ENCODE measurements at regions not wholly inside any gene's neighbourhood (a gene's known extent, or its start where the extent isn't known, plus 50 kb on each side); places are given as distances from the start of the nearest gene placed in this dataset.

GRCh38 chr14:47790477-47790876 lies 115.1 kb upstream of the MDGA2 start:
- no peak for TF ChIP-seq CTCF (conservative IDR thresholded peaks at IDR 0.05; ENCODE audit: control insufficient read depth, insufficient read depth, low read depth, low read length)
- DNase-seq (ENCODE audit: low read depth), result no peak
- no peak overlapping the region for H3K4me3 ChIP-seq (ENCODE audit: control insufficient read depth, low read depth, low read length)

GRCh38 chr14:47785058-47785457 lies 109.7 kb upstream of the MDGA2 start:
- no peak for TF ChIP-seq CTCF (conservative IDR thresholded peaks at IDR 0.05; ENCODE audit: control insufficient read depth, insufficient read depth, low read depth, low read length)
- DNase-seq (ENCODE audit: low read depth), result no peak
- no peak overlapping the region for H3K4me3 ChIP-seq (ENCODE audit: control insufficient read depth, low read depth, low read length)

GRCh38 chr14:47778631-47779030 lies 103.2 kb upstream of the MDGA2 start:
- H3K4me3 ChIP-seq (ENCODE audit: control insufficient read depth, low read depth, low read length), result no peak overlapping the region
- DNase-seq (ENCODE audit: low read depth), result no peak
- no peak for TF ChIP-seq CTCF (conservative IDR thresholded peaks at IDR 0.05; ENCODE audit: control insufficient read depth, insufficient read depth, low read depth, low read length)

- TF ChIP-seq CTCF (conservative IDR thresholded peaks at IDR 0.05; ENCODE audit: control insufficient read depth, insufficient read depth, low read depth, low read length), result no peak
- no peak overlapping the region for H3K4me3 ChIP-seq (ENCODE audit: control insufficient read depth, low read depth, low read length)
- no peak for DNase-seq (ENCODE audit: low read depth)
Observed at GRCh38 chr14:47772652-47773051, 97.2 kb upstream of the MDGA2 start.

GRCh38 chr14:47763188-47763854 lies 87.9 kb upstream of the MDGA2 start:
- no peak for DNase-seq (ENCODE audit: low read depth)
- TF ChIP-seq CTCF (conservative IDR thresholded peaks at IDR 0.05; ENCODE audit: control insufficient read depth, insufficient read depth, low read depth, low read length), result no peak
- H3K4me3 ChIP-seq (ENCODE audit: control insufficient read depth, low read depth, low read length), result no peak overlapping the region

- TF ChIP-seq CTCF (conservative IDR thresholded peaks at IDR 0.05; ENCODE audit: control insufficient read depth, insufficient read depth, low read depth, low read length), result no peak
Observed at GRCh38 chr14:47746986-47747385, 71.6 kb upstream of the MDGA2 start.

GRCh38 chr14:47744155-47744554 lies 68.8 kb upstream of the MDGA2 start:
- no peak for DNase-seq (ENCODE audit: low read depth)
- H3K4me3 ChIP-seq (ENCODE audit: control insufficient read depth, low read depth, low read length), result no peak overlapping the region
- TF ChIP-seq CTCF (conservative IDR thresholded peaks at IDR 0.05; ENCODE audit: control insufficient read depth, insufficient read depth, low read depth, low read length), result no peak

More at GRCh38 chr14:47746986-47747385, 71.6 kb upstream of the MDGA2 start:
- DNase-seq (ENCODE audit: low read depth), result no peak
- H3K4me3 ChIP-seq (ENCODE audit: control insufficient read depth, low read depth, low read length), result no peak overlapping the region
